K562 (cell line): ENCODE measurements at regions not wholly inside any gene's neighbourhood (a gene's known extent, or its start where the extent isn't known, plus 50 kb on each side); places are given as distances from the start of the nearest gene placed in this dataset.

ENCODE experiments used
- ATAC-seq: fragments of 200-7000 bp; cut with Tn5 transposase; 3 replicates; pipeline ENCODE4 v1.9.1; 2020; ENCODE audit warnings: moderate library complexity
- BruUV-seq: library from RNA; stranded (reverse); fragments of 400-500 nt; replicated peaks from 2 replicates; lab custom pipeline; 2021; lab: Mats Ljungman, UMichigan
- CTCF ChIA-PET: fragments of 300-600 bp; formaldehyde crosslinking; extraction: SDS; loops from one replicate; lab custom pipeline; 2021; ENCODE audit warnings: low intra/inter-chr PET ratio; lab: Yijun Ruan, JAX
- POLR2A ChIA-PET: fragments of 300-600, 350-650 bp; sonication (Branson Sonifier 250); formaldehyde crosslinking; extraction: SDS; loops from one replicate; lab custom pipeline; 2021; ENCODE audit warnings: antibody characterized with exemption, inconsistent platforms; lab: Yijun Ruan, JAX
- DNase-seq, 4 experiments: peaks; one replicate each; pipeline versions ENCODE4 v3.0.0 to v3.0.0-alpha.2; 2011 to 2018; ENCODE audit warnings: low spot score in 3 of 4, mixed read lengths in 3 of 4; ENCODE audit errors: extremely low read depth in 1 of 4
- FAIRE-seq: peaks from 2 replicates; lab custom pipeline; 2011; peaks lifted over from hg19 to GRCh38; lab: Jason Lieb, UNC
- H2AFZ ChIP-seq: 2 replicates; pipeline ENCODE4 v1.6.0; 2011; ENCODE audit warnings: low read depth, low read length, control low read depth, inconsistent platforms
- H3K27ac ChIP-seq: fragments of 200-600 bp; 3 replicates; pipeline ENCODE4 v1.8.0; 2011; ENCODE audit warnings: low read depth, mild to moderate bottlenecking, control low read depth, inconsistent platforms, low read length, moderate library complexity, mixed read lengths; ENCODE audit errors: extremely low read depth
- H3K27me3 ChIP-seq, 2 experiments: fragments of 300-600 bp in 1 of 2; 2 replicates in 1 of 2; 3 replicates in 1 of 2; pipeline versions ENCODE4 v1.6.0 to v1.8.0; 2011; ENCODE audit warnings: inconsistent platforms in 2 of 2, low read length in 2 of 2, mild to moderate bottlenecking in 1 of 2, mixed read lengths in 1 of 2, moderate library complexity in 1 of 2; ENCODE audit not compliant: control insufficient read depth in 2 of 2, insufficient read depth in 2 of 2
- H3K36me3 ChIP-seq: fragments of 300-600 bp; 3 replicates; pipeline ENCODE4 v1.8.0; 2011; ENCODE audit warnings: mild to moderate bottlenecking, low read length, inconsistent platforms; ENCODE audit not compliant: control insufficient read depth, insufficient read depth
- H3K4me1 ChIP-seq, 2 experiments: fragments of 200-600 bp in 1 of 2; replicated peaks in 1 of 2; 2 replicates in 1 of 2; 3 replicates in 1 of 2; pipeline versions ENCODE4 v1.5.1 to v1.8.0; 2011; ENCODE audit warnings: inconsistent platforms in 2 of 2, low read length in 2 of 2, mild to moderate bottlenecking in 1 of 2, mixed read lengths in 1 of 2, moderate library complexity in 1 of 2; ENCODE audit not compliant: control insufficient read depth in 2 of 2, insufficient read depth in 2 of 2
- H3K4me2 ChIP-seq: 2 replicates; pipeline ENCODE4 v1.6.1; 2011; ENCODE audit warnings: low read length, control low read depth, inconsistent platforms, mixed read lengths; ENCODE audit not compliant: insufficient read depth
- H3K4me3 ChIP-seq: fragments of 200-600 bp; sonication (generic), shearing (Covaris generic); 2 replicates; pipeline ENCODE4 v1.5.1; 2016; ENCODE audit warnings: control low read depth, inconsistent platforms
- H3K79me2 ChIP-seq: fragments of 200-600 bp; 3 replicates; pipeline ENCODE4 v1.8.0; 2011; ENCODE audit warnings: low read length, inconsistent platforms; ENCODE audit not compliant: control insufficient read depth, insufficient read depth
- H3K9ac ChIP-seq, 2 experiments: 2 replicates each; pipeline versions ENCODE4 v1.6.0 to v1.6.1; 2011; ENCODE audit warnings: low read depth in 2 of 2, low read length in 2 of 2, control low read depth in 1 of 2, inconsistent platforms in 1 of 2, mild to moderate bottlenecking in 1 of 2, mixed read lengths in 1 of 2; ENCODE audit not compliant: insufficient read depth in 1 of 2
- H3K9me1 ChIP-seq: one replicate; pipeline ENCODE4 v1.6.0; 2011; ENCODE audit warnings: inconsistent platforms, mild to moderate bottlenecking, low read length, moderate library complexity; ENCODE audit not compliant: control insufficient read depth, insufficient read depth
- H3K9me3 ChIP-seq: replicated peaks from 2 replicates; pipeline ENCODE4 v1.5.1; 2011; ENCODE audit warnings: low read depth, low read length, inconsistent platforms; ENCODE audit not compliant: control insufficient read depth, insufficient read depth
- H4K20me1 ChIP-seq: replicated peaks from 2 replicates; pipeline ENCODE4 v1.6.1; 2011; ENCODE audit warnings: low read length, inconsistent platforms, mixed read lengths; ENCODE audit not compliant: control insufficient read depth, insufficient read depth
- BRD9 ChIP-seq: fragments of 450-650 bp; IDR thresholded peaks from 2 replicates; pipeline ENCODE4 v1.6.1; 2018; ENCODE audit warnings: low read depth; ENCODE audit not compliant: partially characterized antibody
- KDM1A ChIP-seq, 2 experiments: fragments of 450-650 bp; IDR thresholded peaks; 2 replicates each; pipeline ENCODE4 v1.6.1; 2016; ENCODE audit warnings: mild to moderate bottlenecking in 2 of 2
- MAFG ChIP-seq: fragments of 450-650 bp; conservative IDR thresholded peaks from 2 replicates; pipeline ENCODE4 v1.6.1; 2016; ENCODE audit warnings: missing genetic modification characterization, missing compliant biosample characterization
- MXI1 ChIP-seq: IDR thresholded peaks from 2 replicates; pipeline ENCODE4 v1.6.1; 2011; ENCODE audit warnings: low read depth, mild to moderate bottlenecking, improper control_type of control experiment, low read length
- RBM15 ChIP-seq: fragments of 200-400 bp; formaldehyde crosslinking; IDR thresholded peaks from 2 replicates; pipeline ENCODE4 v1.6.1; 2018; ENCODE audit warnings: mild to moderate bottlenecking, low read length, moderate library complexity; ENCODE audit not compliant: insufficient read depth
- RBM25 ChIP-seq: fragments of 200-400 bp; formaldehyde crosslinking; IDR thresholded peaks from 2 replicates; pipeline ENCODE4 v1.6.1; 2018; ENCODE audit warnings: low read length, low read depth, moderate library complexity; ENCODE audit not compliant: severe bottlenecking
- ZBED1 ChIP-seq: IDR thresholded peaks from 2 replicates; pipeline ENCODE4 v1.6.1; 2014
- ZNF146 ChIP-seq: IDR thresholded peaks from one replicate; pipeline ENCODE4 v1.6.1; 2018; ENCODE audit warnings: missing compliant biosample characterization; ENCODE audit not compliant: unreplicated experiment
- ZNF609 ChIP-seq: sonication (generic); formaldehyde crosslinking; IDR thresholded peaks from 2 replicates; pipeline ENCODE4 v1.8.1; 2023; ENCODE audit warnings: missing genetic modification reagents, mild to moderate bottlenecking, borderline replicate concordance
- WGBS: fragments of 100-300 bp; shearing (Covaris generic); methylation state at CpG from one replicate; pipeline ENCODE4 v1.1.6; 2016; ENCODE audit warnings: low coverage, mixed read lengths; ENCODE audit not compliant: insufficient coverage; ENCODE audit errors: missing lambda C conversion rate; 5-methylcytosine and 5-hydroxymethylcytosine counted together
- in situ Hi-C: fragments of 300-500 bp; cut with MboI; formaldehyde crosslinking; loops from 4 replicates; pipeline ENCODE4 v1.15.0; 2018; ENCODE audit warnings: inconsistent platforms, mixed read lengths
- intact Hi-C: fragments of 100-400 bp; cut with micrococcal nuclease; formaldehyde crosslinking; loops from 2 replicates; pipeline ENCODE4 v1.14.2; 2022

DNA sequence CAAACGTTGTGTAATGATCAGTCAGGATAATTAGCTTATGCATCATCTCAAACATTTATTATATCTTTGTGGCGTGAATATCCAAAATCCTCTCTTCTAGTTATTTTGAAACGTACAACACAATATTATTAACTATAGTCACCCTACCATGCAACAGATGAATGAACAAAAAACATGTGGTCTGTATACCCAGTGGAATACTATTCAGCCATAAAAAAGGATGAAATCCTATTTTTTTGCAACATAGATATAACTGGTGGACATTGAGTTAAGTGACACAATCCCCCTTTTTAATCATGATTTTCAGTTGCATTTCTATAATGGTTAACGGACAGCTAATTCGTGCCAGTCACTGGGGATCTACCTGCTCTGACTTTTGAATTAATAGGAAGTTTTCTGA is 145.6 kb downstream of the SOX1 start:
- in situ Hi-C loops (no loop called here), intact Hi-C loops (no loop called here)
- Histone ChIP-seq H4K20me1 (no peaks in the 10 kb centered on the region; the same call in 1 of the 2 replicates), H3K9ac (no peak overlapping the region), H3K4me1 (no peaks in the 10 kb centered on the region), H3K27ac (no peak overlapping the region), H3K4me2 (no peak overlapping the region), H2AFZ (no peak overlapping the region), H3K36me3 (no peaks in the 10 kb centered on the region), H3K9me1 (no peaks in the 10 kb centered on the region), H3K27me3 (peaks cover 0 to 5% of the 10 kb centered on the region in 2 experiments; a peak in 1 of 5 replicates), H3K4me3 (no peak overlapping the region), H3K9me3 (no peaks in the 10 kb centered on the region), H3K79me2 (no peaks in the 10 kb centered on the region)
- ChIA-PET POLR2A (no interaction called here), CTCF (no interaction called here)
- TF ChIP-seq RBM25 (peak; percentile 69), KDM1A (IDR thresholded peaks at IDR 0.05) (no peak), MXI1 (no peak), ZBED1 (no peak), RBM15 (no peak), ZNF146 (peak; percentile 33)
- BruUV-seq = no TSS peak
- DNase-seq = no peak
- WGBS = 2% methylated on average over 5 of the region's 5 CpGs
- no peak for FAIRE-seq
- ATAC-seq = no peak

- no peak overlapping the region for H2AFZ ChIP-seq
- H3K9me3 ChIP-seq = no peaks in the 10 kb centered on the region
- H3K27ac ChIP-seq = no peak overlapping the region
- ChIA-PET POLR2A (interaction anchor here (0.9 kb wide), 1 partner anchor 16 kb away, joined by 4 read pairs; no protein-coding TSS in a partner anchor), CTCF (no interaction called here)
- H3K9me1 ChIP-seq = no peaks in the 10 kb centered on the region
- H3K79me2 ChIP-seq = no peaks in the 10 kb centered on the region
- in situ Hi-C loops = no loop called here
- H3K36me3 ChIP-seq = no peaks in the 10 kb centered on the region
- H3K4me1 ChIP-seq = no peaks in the 10 kb centered on the region
- intact Hi-C loops = no loop called here
- no peaks in the 10 kb centered on the region for H3K27me3 ChIP-seq
- no TSS peak for BruUV-seq
- ATAC-seq (no peak), DNase-seq (no peak), FAIRE-seq (no peak)
- no peak overlapping the region for H3K9ac ChIP-seq
- no peaks in the 10 kb centered on the region; the same call in 1 of the 2 replicates for H4K20me1 ChIP-seq
- H3K4me3 ChIP-seq = no peak overlapping the region
- WGBS = 0% methylated on average over 17 of the region's 24 CpGs
- no peak overlapping the region for H3K4me2 ChIP-seq
- no peak for TF ChIP-seq MAFG (tag)
- no peak for TF ChIP-seq BRD9
- TF ChIP-seq ZNF609 (CRISPR knock-in tag) = no peak
These were observed 146.7 kb downstream of the SOX1 start for GRCh38 chr13:112213467-112214255.
